ENCODE measurements at regions not wholly inside any gene's neighbourhood (a gene's known extent, or its start where the extent isn't known, plus 50 kb on each side); places are given as distances from the start of the nearest gene placed in this dataset.

GRCh38 chr5:124996764-124997077, 250.3 kb upstream of the ZNF608 start:
- H3K36me3 Mint-ChIP-seq, result peaks cover 0 to 5% (median 0%) of the 10 kb centered on the region in 3 donors
- H3K27ac Mint-ChIP-seq, result no peak overlapping the region
- no peak for DNase-seq
- no peaks in the 10 kb centered on the region for H3K4me1 Mint-ChIP-seq
- H3K27me3 Mint-ChIP-seq (ENCODE audit: low read depth in 3 of 3), result peaks cover 0 to 4% (median 3%) of the 10 kb centered on the region in 3 donors
- H3K9me3 Mint-ChIP-seq, result no peaks in the 10 kb centered on the region
- no peak overlapping the region for H3K4me3 Mint-ChIP-seq

GRCh38 chr5:124997186-124997893, 250.9 kb upstream of the ZNF608 start:
- H3K9me3 Mint-ChIP-seq, result no peaks in the 10 kb centered on the region
- H3K27ac Mint-ChIP-seq, result no peak overlapping the region
- H3K27me3 Mint-ChIP-seq (ENCODE audit: low read depth in 3 of 3), result peaks cover 0 to 4% (median 3%) of the 10 kb centered on the region in 3 donors
- H3K36me3 Mint-ChIP-seq, result peaks cover 0 to 5% (median 0%) of the 10 kb centered on the region in 3 donors
- no peaks in the 10 kb centered on the region for H3K4me1 Mint-ChIP-seq
- DNase-seq, result no peak
- H3K4me3 Mint-ChIP-seq, result no peak overlapping the region

GRCh38 chr5:124998520-124998919, 252.1 kb upstream of the ZNF608 start:
- Mint-ChIP-seq H3K36me3 (peaks cover 0 to 5% (median 0%) of the 10 kb centered on the region in 3 donors), H3K27ac (no peak overlapping the region), H3K27me3 (ENCODE audit: low read depth in 3 of 3) (peaks cover 0 to 4% (median under 1%) of the 10 kb centered on the region in 3 donors), H3K9me3 (no peaks in the 10 kb centered on the region), H3K4me3 (no peak overlapping the region), H3K4me1 (no peaks in the 10 kb centered on the region)
- no peak for DNase-seq

GRCh38 chr5:125002727-125003598, 256.5 kb upstream of the ZNF608 start:
- H3K27me3 Mint-ChIP-seq (ENCODE audit: low read depth in 3 of 3), result peaks cover 0 to 4% (median 0%) of the 10 kb centered on the region in 3 donors
- H3K27ac Mint-ChIP-seq, result no peak overlapping the region
- DNase-seq, result no peak
- peaks cover 10 to 12% of the 10 kb centered on the region in 2 donors for H3K4me1 Mint-ChIP-seq
- no peaks in the 10 kb centered on the region for H3K9me3 Mint-ChIP-seq
- H3K4me3 Mint-ChIP-seq, result no peak overlapping the region
- peaks cover 0 to 5% (median 0%) of the 10 kb centered on the region in 3 donors for H3K36me3 Mint-ChIP-seq

GRCh38 chr5:125004009-125004408, 257.6 kb upstream of the ZNF608 start:
- H3K4me1 Mint-ChIP-seq, result peaks cover 10 to 12% of the 10 kb centered on the region in 2 donors
- H3K27me3 Mint-ChIP-seq (ENCODE audit: low read depth in 3 of 3), result peaks cover 0 to 2% (median 0%) of the 10 kb centered on the region in 3 donors
- DNase-seq, result no peak
- peaks cover 0 to 5% (median 0%) of the 10 kb centered on the region in 3 donors for H3K36me3 Mint-ChIP-seq
- H3K9me3 Mint-ChIP-seq, result no peaks in the 10 kb centered on the region
- H3K27ac Mint-ChIP-seq, result no peak overlapping the region
- no peak overlapping the region for H3K4me3 Mint-ChIP-seq

DNA sequence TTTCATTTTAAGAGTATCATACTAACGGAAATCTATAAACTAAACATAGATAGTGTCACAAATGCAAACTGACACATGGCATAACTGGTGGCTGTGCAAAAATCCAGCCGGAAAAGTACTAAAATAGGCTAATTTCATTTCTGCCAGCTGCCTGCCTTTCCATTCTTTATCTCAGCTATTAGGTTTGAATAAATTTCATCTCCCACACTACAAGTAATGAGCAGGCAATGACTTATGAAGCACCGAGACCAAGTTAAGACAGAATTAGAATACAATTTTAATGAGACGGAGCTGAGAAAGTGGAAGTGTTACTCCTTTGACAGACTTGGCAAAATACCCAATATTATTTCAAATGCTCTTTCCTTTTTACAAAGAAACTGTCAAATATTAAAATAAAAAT, 258.8 kb upstream of the ZNF608 start:
- Mint-ChIP-seq H3K36me3 (peaks cover 0 to 5% (median 0%) of the 10 kb centered on the region in 3 donors), H3K4me1 (peaks cover 10 to 12% of the 10 kb centered on the region in 2 donors), H3K4me3 (no peak overlapping the region), H3K27ac (no peak overlapping the region), H3K9me3 (no peaks in the 10 kb centered on the region), H3K27me3 (ENCODE audit: low read depth in 3 of 3) (peaks cover 0 to 2% (median 0%) of the 10 kb centered on the region in 3 donors)
- no peak for DNase-seq

DNA sequence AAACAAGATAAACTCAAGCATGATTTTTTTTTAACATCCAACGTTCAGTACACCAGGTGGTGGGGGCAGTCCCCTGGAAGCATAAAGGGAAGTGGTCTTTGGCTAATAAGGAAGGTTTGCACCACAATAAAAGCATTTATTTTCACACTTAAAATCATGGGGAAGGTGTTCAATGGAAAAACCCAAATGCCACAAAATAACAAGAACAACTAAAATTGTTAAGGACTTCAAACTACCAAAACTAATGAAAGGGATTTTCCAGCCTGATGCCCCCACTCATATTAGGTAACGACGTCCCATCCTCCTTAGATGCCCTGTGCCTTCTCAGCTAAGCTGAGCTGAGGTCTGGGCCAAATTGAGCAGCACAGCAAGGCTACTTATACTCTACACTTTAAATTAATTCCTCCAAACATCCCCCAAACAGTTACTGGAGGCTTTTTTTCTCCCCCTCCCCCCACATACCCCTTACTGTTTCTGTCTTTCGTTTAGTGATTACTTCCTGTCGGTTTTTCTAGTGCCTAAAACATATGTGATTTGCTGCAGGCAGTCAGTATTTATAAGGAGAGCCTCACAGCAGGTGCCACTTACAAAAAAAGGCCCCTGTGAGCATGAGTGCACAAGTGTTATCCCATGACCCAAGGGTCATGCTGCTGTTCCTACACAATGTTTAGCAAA, 259.7 kb upstream of the ZNF608 start:
- H3K4me3 Mint-ChIP-seq, result peak overlapping the region in 1 of 5 donors; percentile 14
- DNase-seq, result no peak
- H3K4me1 Mint-ChIP-seq, result peaks cover 10 to 12% of the 10 kb centered on the region in 2 donors
- H3K27ac Mint-ChIP-seq, result no peak overlapping the region
- H3K9me3 Mint-ChIP-seq, result no peaks in the 10 kb centered on the region
- peaks cover 0 to under 1% (median 0%) of the 10 kb centered on the region in 3 donors for H3K27me3 Mint-ChIP-seq (ENCODE audit: low read depth in 3 of 3)
- H3K36me3 Mint-ChIP-seq, result peaks cover 0 to 2% (median 0%) of the 10 kb centered on the region in 3 donors

DNA sequence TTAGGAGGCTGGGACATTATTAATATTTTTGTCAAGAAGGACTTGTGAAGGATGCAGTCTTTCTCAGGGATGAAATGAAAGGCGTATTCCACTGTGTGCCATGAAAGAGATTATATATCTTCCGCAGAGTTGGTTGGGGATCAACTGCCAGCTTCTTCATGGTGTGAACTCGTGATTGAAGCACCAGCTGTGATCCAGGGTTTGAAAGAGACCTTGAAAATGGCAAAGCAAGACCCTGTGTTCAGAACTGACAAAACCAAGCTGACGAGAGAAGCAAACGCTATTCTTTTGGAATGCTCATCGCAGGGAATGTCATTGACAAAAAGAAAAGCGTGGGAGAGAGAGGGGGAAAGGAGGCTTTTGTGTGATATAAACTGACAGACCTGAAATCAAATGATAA, 263.9 kb upstream of the ZNF608 start:
- H3K4me3 Mint-ChIP-seq, result no peak overlapping the region
- no peak overlapping the region for H3K27ac Mint-ChIP-seq
- no peak for DNase-seq
- H3K9me3 Mint-ChIP-seq, result no peaks in the 10 kb centered on the region
- peaks cover 0 to 4% (median 0%) of the 10 kb centered on the region in 3 donors for H3K36me3 Mint-ChIP-seq
- H3K4me1 Mint-ChIP-seq, result peaks cover 10 to 12% of the 10 kb centered on the region in 2 donors
- H3K27me3 Mint-ChIP-seq (ENCODE audit: low read depth in 3 of 3), result no peaks in the 10 kb centered on the region

DNA sequence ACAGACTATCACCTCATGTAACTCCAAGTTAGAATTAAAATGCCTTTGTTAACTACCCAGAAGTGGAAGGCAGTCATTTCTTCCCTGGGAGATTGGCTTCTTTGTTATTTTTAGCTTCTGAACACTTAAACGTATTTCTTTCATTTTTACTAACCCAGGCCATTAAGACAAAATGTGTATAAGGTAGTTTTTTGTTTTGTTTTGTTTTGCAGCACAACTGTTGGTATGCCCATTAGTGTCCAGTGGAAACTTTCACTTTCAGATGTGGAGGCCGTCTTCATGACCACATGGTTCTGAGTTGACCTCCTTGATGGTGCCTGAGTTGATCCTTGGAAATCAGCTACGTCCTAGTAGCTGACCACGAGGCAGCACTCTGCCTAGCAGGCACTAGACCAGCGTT, 264.6 kb upstream of the ZNF608 start:
- Mint-ChIP-seq H3K36me3 (peaks cover 0 to 4% (median 0%) of the 10 kb centered on the region in 3 donors), H3K9me3 (no peaks in the 10 kb centered on the region), H3K27ac (no peak overlapping the region), H3K27me3 (ENCODE audit: low read depth in 3 of 3) (no peaks in the 10 kb centered on the region), H3K4me1 (peaks cover 6 to 7% of the 10 kb centered on the region in 2 donors), H3K4me3 (no peak overlapping the region)
- DNase-seq, result no peak

GRCh38 chr5:125011419-125011818, 265.0 kb upstream of the ZNF608 start:
- Mint-ChIP-seq H3K4me1 (peaks cover 2 to 3% of the 10 kb centered on the region in 2 donors), H3K4me3 (no peak overlapping the region)

GRCh38 chr5:125011947-125012346, 265.5 kb upstream of the ZNF608 start:
- Mint-ChIP-seq H3K27me3 (ENCODE audit: low read depth in 3 of 3) (no peaks in the 10 kb centered on the region), H3K36me3 (peaks cover 0 to 4% (median 0%) of the 10 kb centered on the region in 3 donors), H3K4me3 (no peak overlapping the region), H3K9me3 (no peaks in the 10 kb centered on the region), H3K27ac (no peak overlapping the region), H3K4me1 (no peaks in the 10 kb centered on the region)
- DNase-seq, result no peak

More at GRCh38 chr5:125011419-125011818, 265.0 kb upstream of the ZNF608 start:
- H3K36me3 Mint-ChIP-seq, result peaks cover 0 to 4% (median 0%) of the 10 kb centered on the region in 3 donors
- no peaks in the 10 kb centered on the region for H3K27me3 Mint-ChIP-seq (ENCODE audit: low read depth in 3 of 3)
- DNase-seq, result no peak
- no peak overlapping the region for H3K27ac Mint-ChIP-seq
- H3K9me3 Mint-ChIP-seq, result no peaks in the 10 kb centered on the region

DNA sequence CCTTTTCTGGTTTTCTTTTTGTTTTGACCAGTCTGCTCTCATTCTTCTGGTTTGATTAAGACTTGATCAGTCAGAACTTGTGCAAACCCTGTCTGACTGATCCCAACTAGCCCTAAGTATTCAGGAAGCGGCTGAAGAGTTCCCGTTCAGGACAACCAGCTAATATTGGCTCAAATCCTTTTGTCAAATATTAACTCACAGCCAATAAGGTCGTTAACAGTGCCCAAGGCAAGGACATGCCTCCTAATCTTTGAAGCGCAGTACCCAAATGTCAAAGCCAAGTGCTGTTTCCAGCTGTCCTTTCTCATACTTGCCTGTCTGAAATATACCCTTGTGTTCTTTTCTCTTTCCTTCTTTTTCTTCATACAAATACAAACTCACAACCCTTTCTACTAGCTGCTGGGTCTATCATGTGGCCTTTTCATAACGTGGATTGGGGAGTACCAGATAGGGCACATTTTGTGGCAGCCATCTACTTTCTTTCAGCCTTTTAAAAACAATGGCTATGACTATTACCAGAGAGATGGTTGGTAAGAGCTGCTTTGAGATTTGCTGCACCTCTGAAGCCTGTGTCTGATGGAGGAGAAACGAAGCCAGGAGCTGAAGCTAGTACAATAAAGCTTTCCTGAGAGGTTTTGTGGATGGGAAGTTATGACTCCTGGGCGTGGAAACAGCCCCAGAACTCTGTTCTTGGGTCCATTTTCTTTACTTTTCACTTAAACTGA, 266.4 kb upstream of the ZNF608 start:
- Mint-ChIP-seq H3K4me1 (no peaks in the 10 kb centered on the region), H3K27me3 (ENCODE audit: low read depth in 3 of 3) (no peaks in the 10 kb centered on the region), H3K9me3 (no peaks in the 10 kb centered on the region), H3K27ac (no peak overlapping the region), H3K36me3 (peaks cover 0 to 4% (median 0%) of the 10 kb centered on the region in 3 donors), H3K4me3 (no peak overlapping the region)
- DNase-seq, result no peak

- DNase-seq, result no peak
- Mint-ChIP-seq H3K36me3 (peaks cover 0 to 4% (median 0%) of the 10 kb centered on the region in 3 donors), H3K4me1 (no peaks in the 10 kb centered on the region), H3K9me3 (no peaks in the 10 kb centered on the region), H3K27me3 (ENCODE audit: low read depth in 3 of 3) (no peaks in the 10 kb centered on the region), H3K27ac (no peak overlapping the region), H3K4me3 (no peak overlapping the region)
Observed at GRCh38 chr5:125014202-125014601, 267.8 kb upstream of the ZNF608 start.
